WTC11 (cell line): ENCODE measurements at regions not wholly inside any gene's neighbourhood (a gene's known extent, or its start where the extent isn't known, plus 50 kb on each side); places are given as distances from the start of the nearest gene placed in this dataset.

Source experiments
- CREM ChIP-seq: sonication (generic); formaldehyde crosslinking; IDR thresholded peaks from 2 replicates; pipeline ENCODE4 v1.8.1; 2022; ENCODE audit warnings: mild to moderate bottlenecking, missing genetic modification reagents, moderate library complexity
- CTCF ChIP-seq: fragments of 200-600 bp; IDR thresholded peaks from 2 replicates; pipeline ENCODE4 v1.8.0; 2022; ENCODE audit warnings: antibody characterized with exemption
- E2F4 ChIP-seq: sonication (generic); formaldehyde crosslinking; IDR thresholded peaks from 2 replicates; pipeline ENCODE4 v1.8.1; 2022; ENCODE audit warnings: low read depth, mild to moderate bottlenecking, moderate library complexity, missing genetic modification reagents, borderline replicate concordance
- SP1 ChIP-seq: sonication (generic); formaldehyde crosslinking; conservative IDR thresholded peaks from 2 replicates; pipeline ENCODE4 v1.8.1; 2022; ENCODE audit warnings: missing genetic modification reagents

- TF ChIP-seq CREM (no peak), CTCF (no peak), SP1 (CRISPR knock-in tag) (no peak), E2F4 (CRISPR knock-in tag) (no peak)
Observed at GRCh38 chr2:144570566-144570965, 50.6 kb upstream of the ZEB2 start.
